ENCODE measurements at regions not wholly inside any gene's neighbourhood (a gene's known extent, or its start where the extent isn't known, plus 50 kb on each side); places are given as distances from the start of the nearest gene placed in this dataset.

DNA sequence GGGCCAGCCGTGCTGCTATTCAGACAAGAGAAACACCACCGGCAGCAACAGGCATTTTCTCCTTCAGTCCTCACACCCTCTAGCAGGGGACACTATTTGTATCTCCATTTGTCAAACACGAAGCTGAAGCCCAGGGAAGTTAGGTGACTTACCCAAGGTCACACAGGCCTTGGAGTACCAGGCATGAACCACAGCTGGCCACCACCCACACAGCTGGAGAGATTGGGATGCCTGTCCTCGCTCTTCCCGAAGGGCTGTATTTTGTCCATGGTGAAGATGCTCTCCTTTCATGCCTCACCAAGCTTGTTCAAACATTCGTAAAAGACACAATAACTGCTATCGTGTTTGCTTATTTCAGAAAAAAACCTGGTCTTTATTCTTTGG is 182.7 kb downstream of the INHBB start (continued):
- TF ChIP-seq REST (IDR thresholded peaks at IDR 0.05; ENCODE audit: unreplicated experiment) (no peak), JUNB (IDR thresholded peaks at IDR 0.05; ENCODE audit: unreplicated experiment) (no peak)

- Mint-ChIP-seq H3K27me3 (ENCODE audit: insufficient read depth, low read depth, poor library complexity) (peaks cover 6% of the 10 kb centered on the region), H3K27ac (no peak overlapping the region), H3K9me3 (peaks cover 11% of the 10 kb centered on the region), H3K4me3 (no peak overlapping the region), H3K36me3 (ENCODE audit: low read depth) (no peaks in the 10 kb centered on the region), H3K4me1 (peaks cover 7% of the 10 kb centered on the region)
- H3K9me2 ChIP-seq (ENCODE audit: insufficient read depth): no peaks in the 10 kb centered on the region
- DNase-seq (ENCODE audit: low spot score) (no peak), ATAC-seq (no peak)
- H3F3A ChIP-seq (replicated peaks; ENCODE audit: low read depth): no peaks in the 10 kb centered on the region
- TF ChIP-seq EZH2 (IDR thresholded peaks at IDR 0.05; ENCODE audit: low read depth, unreplicated experiment): no peak
- TF ChIP-seq, protein P1, sequence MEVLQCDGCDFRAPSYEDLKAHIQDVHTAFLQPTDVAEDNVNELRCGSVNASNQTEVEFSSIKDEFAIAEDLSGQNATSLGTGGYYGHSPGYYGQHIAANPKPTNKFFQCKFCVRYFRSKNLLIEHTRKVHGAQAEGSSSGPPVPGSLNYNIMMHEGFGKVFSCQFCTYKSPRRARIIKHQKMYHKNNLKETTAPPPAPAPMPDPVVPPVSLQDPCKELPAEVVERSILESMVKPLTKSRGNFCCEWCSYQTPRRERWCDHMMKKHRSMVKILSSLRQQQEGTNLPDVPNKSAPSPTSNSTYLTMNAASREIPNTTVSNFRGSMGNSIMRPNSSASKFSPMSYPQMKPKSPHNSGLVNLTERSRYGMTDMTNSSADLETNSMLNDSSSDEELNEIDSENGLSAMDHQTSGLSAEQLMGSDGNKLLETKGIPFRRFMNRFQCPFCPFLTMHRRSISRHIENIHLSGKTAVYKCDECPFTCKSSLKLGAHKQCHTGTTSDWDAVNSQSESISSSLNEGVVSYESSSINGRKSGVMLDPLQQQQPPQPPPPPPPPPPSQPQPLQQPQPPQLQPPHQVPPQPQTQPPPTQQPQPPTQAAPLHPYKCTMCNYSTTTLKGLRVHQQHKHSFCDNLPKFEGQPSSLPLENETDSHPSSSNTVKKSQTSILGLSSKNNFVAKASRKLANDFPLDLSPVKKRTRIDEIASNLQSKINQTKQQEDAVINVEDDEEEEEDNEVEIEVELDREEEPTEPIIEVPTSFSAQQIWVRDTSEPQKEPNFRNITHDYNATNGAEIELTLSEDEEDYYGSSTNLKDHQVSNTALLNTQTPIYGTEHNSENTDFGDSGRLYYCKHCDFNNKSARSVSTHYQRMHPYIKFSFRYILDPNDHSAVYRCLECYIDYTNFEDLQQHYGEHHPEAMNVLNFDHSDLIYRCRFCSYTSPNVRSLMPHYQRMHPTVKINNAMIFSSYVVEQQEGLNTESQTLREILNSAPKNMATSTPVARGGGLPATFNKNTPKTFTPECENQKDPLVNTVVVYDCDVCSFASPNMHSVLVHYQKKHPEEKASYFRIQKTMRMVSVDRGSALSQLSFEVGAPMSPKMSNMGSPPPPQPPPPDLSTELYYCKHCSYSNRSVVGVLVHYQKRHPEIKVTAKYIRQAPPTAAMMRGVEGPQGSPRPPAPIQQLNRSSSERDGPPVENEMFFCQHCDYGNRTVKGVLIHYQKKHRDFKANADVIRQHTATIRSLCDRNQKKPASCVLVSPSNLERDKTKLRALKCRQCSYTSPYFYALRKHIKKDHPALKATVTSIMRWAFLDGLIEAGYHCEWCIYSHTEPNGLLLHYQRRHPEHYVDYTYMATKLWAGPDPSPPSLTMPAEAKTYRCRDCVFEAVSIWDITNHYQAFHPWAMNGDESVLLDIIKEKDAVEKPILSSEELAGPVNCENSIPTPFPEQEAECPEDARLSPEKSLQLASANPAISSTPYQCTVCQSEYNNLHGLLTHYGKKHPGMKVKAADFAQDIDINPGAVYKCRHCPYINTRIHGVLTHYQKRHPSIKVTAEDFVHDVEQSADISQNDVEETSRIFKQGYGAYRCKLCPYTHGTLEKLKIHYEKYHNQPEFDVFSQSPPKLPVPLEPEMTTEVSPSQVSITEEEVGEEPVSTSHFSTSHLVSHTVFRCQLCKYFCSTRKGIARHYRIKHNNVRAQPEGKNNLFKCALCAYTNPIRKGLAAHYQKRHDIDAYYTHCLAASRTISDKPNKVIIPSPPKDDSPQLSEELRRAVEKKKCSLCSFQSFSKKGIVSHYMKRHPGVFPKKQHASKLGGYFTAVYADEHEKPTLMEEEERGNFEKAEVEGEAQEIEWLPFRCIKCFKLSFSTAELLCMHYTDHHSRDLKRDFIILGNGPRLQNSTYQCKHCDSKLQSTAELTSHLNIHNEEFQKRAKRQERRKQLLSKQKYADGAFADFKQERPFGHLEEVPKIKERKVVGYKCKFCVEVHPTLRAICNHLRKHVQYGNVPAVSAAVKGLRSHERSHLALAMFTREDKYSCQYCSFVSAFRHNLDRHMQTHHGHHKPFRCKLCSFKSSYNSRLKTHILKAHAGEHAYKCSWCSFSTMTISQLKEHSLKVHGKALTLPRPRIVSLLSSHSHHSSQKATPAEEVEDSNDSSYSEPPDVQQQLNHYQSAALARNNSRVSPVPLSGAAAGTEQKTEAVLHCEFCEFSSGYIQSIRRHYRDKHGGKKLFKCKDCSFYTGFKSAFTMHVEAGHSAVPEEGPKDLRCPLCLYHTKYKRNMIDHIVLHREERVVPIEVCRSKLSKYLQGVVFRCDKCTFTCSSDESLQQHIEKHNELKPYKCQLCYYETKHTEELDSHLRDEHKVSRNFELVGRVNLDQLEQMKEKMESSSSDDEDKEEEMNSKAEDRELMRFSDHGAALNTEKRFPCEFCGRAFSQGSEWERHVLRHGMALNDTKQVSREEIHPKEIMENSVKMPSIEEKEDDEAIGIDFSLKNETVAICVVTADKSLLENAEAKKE (CRISPR knock-in tag; IDR thresholded peaks at IDR 0.05): no peak
- TF ChIP-seq NANOG (IDR thresholded peaks at IDR 0.05; ENCODE audit: borderline replicate concordance): no peak
- TF ChIP-seq ZNF114 (CRISPR knock-in tag; IDR thresholded peaks at IDR 0.05): no peak
- no peak for TF ChIP-seq POLR2AphosphoS5 (IDR thresholded peaks at IDR 0.05; ENCODE audit: low read depth)
- no peak for TF ChIP-seq REST (IDR thresholded peaks at IDR 0.05; ENCODE audit: unreplicated experiment)
- TF ChIP-seq CREB1 (CRISPR knock-in tag; IDR thresholded peaks at IDR 0.05; ENCODE audit: low read depth): no peak
- no peak for TF ChIP-seq JUNB (IDR thresholded peaks at IDR 0.05; ENCODE audit: unreplicated experiment)
- TF ChIP-seq EZH2phosphoT487 (IDR thresholded peaks at IDR 0.05; ENCODE audit: unreplicated experiment): no peak
- no peaks in the 10 kb centered on the region for H3K27me3 ChIP-seq (ENCODE audit: insufficient read depth)
- no peaks in the 10 kb centered on the region for H3K36me3 ChIP-seq (ENCODE audit: insufficient read depth)
- no peaks in the 10 kb centered on the region for H3K79me2 ChIP-seq (replicated peaks; ENCODE audit: insufficient read depth)
- no peaks in the 10 kb centered on the region for H4K20me1 ChIP-seq (replicated peaks; ENCODE audit: insufficient read depth)
- no peak overlapping the region for H3K27ac ChIP-seq (ENCODE audit: low read depth)
- no peak overlapping the region for H2AFZ ChIP-seq
- H3K4me1 ChIP-seq (ENCODE audit: insufficient read depth): peaks cover 8% of the 10 kb centered on the region; the same call in 1 of the 2 replicates
- H3K4me3 ChIP-seq: no peak overlapping the region
- H3K4me2 ChIP-seq: no peak overlapping the region
Measured at GRCh38 chr2:120530781-120531180, 184.8 kb downstream of the INHBB start.
